IMR-90 (cell line): ENCODE measurements at regions not wholly inside any gene's neighbourhood (a gene's known extent, or its start where the extent isn't known, plus 50 kb on each side); places are given as distances from the start of the nearest gene placed in this dataset.

ENCODE experiments used
- ELK1 ChIP-seq: fragments of 150-350 bp; IDR thresholded peaks from 2 replicates; pipeline ENCODE4 v1.6.1; 2016; ENCODE audit warnings: low read depth, mild to moderate bottlenecking, low read length, moderate library complexity, borderline replicate concordance
- FOS ChIP-seq: fragments of 150-350 bp; IDR thresholded peaks from 2 replicates; pipeline ENCODE4 v1.6.1; 2016; ENCODE audit warnings: low read depth, low read length
- MAZ ChIP-seq: IDR thresholded peaks from 2 replicates; pipeline ENCODE4 v1.6.1; 2012; ENCODE audit warnings: low read depth, mild to moderate bottlenecking, low read length, improper control_type of control experiment, moderate library complexity, borderline replicate concordance
- MXI1 ChIP-seq: IDR thresholded peaks from 2 replicates; pipeline ENCODE4 v1.6.1; 2012; ENCODE audit warnings: low read depth, mild to moderate bottlenecking, low read length, moderate library complexity, borderline replicate concordance
- RCOR1 ChIP-seq: IDR thresholded peaks from 2 replicates; pipeline ENCODE4 v1.6.1; 2012; ENCODE audit warnings: mild to moderate bottlenecking, low read length, improper control_type of control experiment; ENCODE audit not compliant: insufficient replicate concordance

DNA sequence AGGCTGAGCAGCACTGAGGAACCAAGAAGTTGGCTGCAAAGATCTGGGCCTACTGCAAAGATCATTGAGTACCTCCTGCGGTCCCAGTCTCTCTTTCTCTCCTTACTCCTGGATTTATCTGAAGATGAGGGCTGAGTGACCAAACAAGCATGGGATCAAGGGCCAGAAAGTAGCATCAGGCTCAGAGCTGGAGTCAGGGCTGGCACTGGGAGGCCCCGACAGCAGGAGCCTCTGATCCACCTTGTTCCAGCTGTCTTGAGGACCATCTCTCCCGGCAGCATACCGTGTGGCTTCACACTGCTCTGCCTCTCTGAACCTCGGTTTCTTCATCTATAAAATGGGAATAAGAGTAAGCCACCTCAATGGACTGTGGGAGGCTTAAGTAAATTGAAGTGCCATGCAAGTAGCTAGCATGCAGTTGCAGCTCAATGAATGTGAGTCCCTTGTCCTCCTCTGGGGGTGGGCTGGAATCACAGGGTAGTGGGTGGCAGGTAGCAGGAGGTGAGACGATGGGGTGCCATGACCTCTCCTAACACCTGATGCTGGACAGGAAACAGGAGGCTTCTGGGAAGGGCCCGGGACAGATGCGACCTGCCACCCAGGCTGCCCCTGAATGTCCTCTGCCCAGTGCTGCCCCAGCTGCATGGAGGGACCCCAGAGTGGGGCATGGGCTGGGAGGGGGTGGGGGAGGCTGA lies 52.5 kb upstream of the PRDM11 start (continued):
- TF ChIP-seq ELK1: no peak
- no peak for TF ChIP-seq MXI1
- TF ChIP-seq FOS: no peak
- no peak for TF ChIP-seq MAZ
- no peak for TF ChIP-seq RCOR1
